ENCODE measurements at regions not wholly inside any gene's neighbourhood (a gene's known extent, or its start where the extent isn't known, plus 50 kb on each side); places are given as distances from the start of the nearest gene placed in this dataset.
"Not testable (repeated sequence)": the region's sequence is repeated elsewhere in the genome, so short reads cannot be mapped to it uniquely, and the experiment has no call there.

- ATAC-seq: no peak
- no peak overlapping the region for H3K4me3 Mint-ChIP-seq
- H3K4me1 Mint-ChIP-seq: peaks cover 18% of the 10 kb centered on the region
- peaks cover 31% of the 10 kb centered on the region for H3K27me3 Mint-ChIP-seq
- H3K27ac Mint-ChIP-seq: no peak overlapping the region
- H3K9me3 Mint-ChIP-seq: no peaks in the 10 kb centered on the region
- no peaks in the 10 kb centered on the region for H3K36me3 Mint-ChIP-seq
Measured at GRCh38 chr1:25117233-25117823, 115.0 kb downstream of the SYF2 start.

- H3K9me3 Mint-ChIP-seq: no peaks in the 10 kb centered on the region
- H3K27ac Mint-ChIP-seq: no peak overlapping the region
- peaks cover 31% of the 10 kb centered on the region for H3K27me3 Mint-ChIP-seq
- peaks cover 18% of the 10 kb centered on the region for H3K4me1 Mint-ChIP-seq
- no peak for ATAC-seq
- no peak overlapping the region for H3K4me3 Mint-ChIP-seq
- no peaks in the 10 kb centered on the region for H3K36me3 Mint-ChIP-seq
Measured at GRCh38 chr1:25116832-25117231, 115.5 kb downstream of the SYF2 start.

GRCh38 chr1:25116117-25116516, 116.2 kb downstream of the SYF2 start:
- not testable (repeated sequence) for H3K27ac Mint-ChIP-seq, H3K36me3 Mint-ChIP-seq, H3K9me3 Mint-ChIP-seq, ATAC-seq, H3K4me3 Mint-ChIP-seq
- H3K27me3 Mint-ChIP-seq: peaks cover 31% of the 10 kb centered on the region
- H3K4me1 Mint-ChIP-seq: peaks cover 18% of the 10 kb centered on the region

- peaks cover 10% of the 10 kb centered on the region for H3K4me1 Mint-ChIP-seq
- no peak for ATAC-seq
- peaks cover 31% of the 10 kb centered on the region for H3K27me3 Mint-ChIP-seq
- H3K4me3 Mint-ChIP-seq: no peak overlapping the region
- no peak overlapping the region for H3K27ac Mint-ChIP-seq
- H3K9me3 Mint-ChIP-seq: peaks cover 7% of the 10 kb centered on the region
- H3K36me3 Mint-ChIP-seq: peaks cover 2% of the 10 kb centered on the region
Measured at GRCh38 chr1:25113731-25114130, 118.6 kb downstream of the SYF2 start.

- no peak for ATAC-seq
- no peak overlapping the region for H3K27ac Mint-ChIP-seq
- peaks cover 5% of the 10 kb centered on the region for H3K4me1 Mint-ChIP-seq
- peaks cover 31% of the 10 kb centered on the region for H3K27me3 Mint-ChIP-seq
- peaks cover 11% of the 10 kb centered on the region for H3K9me3 Mint-ChIP-seq
- H3K36me3 Mint-ChIP-seq: peaks cover 8% of the 10 kb centered on the region
- H3K4me3 Mint-ChIP-seq: no peak overlapping the region
Measured at GRCh38 chr1:25113086-25113485, 119.2 kb downstream of the SYF2 start.

- peaks cover 29% of the 10 kb centered on the region for H3K27me3 Mint-ChIP-seq
- peaks cover 5% of the 10 kb centered on the region for H3K4me1 Mint-ChIP-seq
- no peak for ATAC-seq
- H3K27ac Mint-ChIP-seq: no peak overlapping the region
- H3K36me3 Mint-ChIP-seq: peaks cover 8% of the 10 kb centered on the region
- H3K9me3 Mint-ChIP-seq: peaks cover 11% of the 10 kb centered on the region
- no peak overlapping the region for H3K4me3 Mint-ChIP-seq
Measured at GRCh38 chr1:25112400-25112799, 119.9 kb downstream of the SYF2 start.

GRCh38 chr1:25111706-25112105, 120.6 kb downstream of the SYF2 start:
- H3K4me1 Mint-ChIP-seq: peaks cover 5% of the 10 kb centered on the region
- H3K36me3 Mint-ChIP-seq: peaks cover 8% of the 10 kb centered on the region
- no peak for ATAC-seq
- no peak overlapping the region for H3K4me3 Mint-ChIP-seq
- H3K9me3 Mint-ChIP-seq: peaks cover 11% of the 10 kb centered on the region
- H3K27ac Mint-ChIP-seq: no peak overlapping the region
- peaks cover 24% of the 10 kb centered on the region for H3K27me3 Mint-ChIP-seq

GRCh38 chr1:25110485-25110884, 121.8 kb downstream of the SYF2 start:
- Mint-ChIP-seq H3K9me3 (peaks cover 11% of the 10 kb centered on the region), H3K27ac (no peak overlapping the region), H3K27me3 (peaks cover 27% of the 10 kb centered on the region), H3K4me1 (peaks cover 5% of the 10 kb centered on the region), H3K36me3 (peaks cover 8% of the 10 kb centered on the region), H3K4me3 (no peak overlapping the region)
- peak; percentile 55 for ATAC-seq

- Mint-ChIP-seq H3K27ac (no peak overlapping the region), H3K36me3 (peaks cover 8% of the 10 kb centered on the region), H3K4me1 (peaks cover 5% of the 10 kb centered on the region), H3K9me3 (peaks cover 11% of the 10 kb centered on the region), H3K4me3 (no peak overlapping the region), H3K27me3 (peaks cover 27% of the 10 kb centered on the region)
- ATAC-seq: no peak
Measured at GRCh38 chr1:25110036-25110435, 122.3 kb downstream of the SYF2 start.

- Mint-ChIP-seq H3K36me3 (peaks cover 8% of the 10 kb centered on the region), H3K9me3 (peaks cover 11% of the 10 kb centered on the region), H3K27me3 (peaks cover 27% of the 10 kb centered on the region), H3K27ac (peak overlapping the region; percentile 48), H3K4me1 (peaks cover 5% of the 10 kb centered on the region), H3K4me3 (no peak overlapping the region)
- no peak for ATAC-seq
Measured at GRCh38 chr1:25109531-25109951, 122.8 kb downstream of the SYF2 start.

- ATAC-seq: no peak
Measured at GRCh38 chr1:25107643-25108010, 124.7 kb downstream of the SYF2 start.

GRCh38 chr1:25106976-25107642, 125.2 kb downstream of the SYF2 start:
- Mint-ChIP-seq H3K27ac (no peak overlapping the region), H3K27me3 (peaks cover 26% of the 10 kb centered on the region), H3K36me3 (peaks cover 8% of the 10 kb centered on the region), H3K4me1 (peaks cover 5% of the 10 kb centered on the region), H3K9me3 (peaks cover 11% of the 10 kb centered on the region), H3K4me3 (no peak overlapping the region)
- no peak for ATAC-seq

More at GRCh38 chr1:25107643-25108010, 124.7 kb downstream of the SYF2 start:
- Mint-ChIP-seq H3K27me3 (peaks cover 26% of the 10 kb centered on the region), H3K4me3 (no peak overlapping the region), H3K27ac (no peak overlapping the region), H3K9me3 (peaks cover 11% of the 10 kb centered on the region), H3K36me3 (peaks cover 8% of the 10 kb centered on the region), H3K4me1 (peaks cover 5% of the 10 kb centered on the region)

- Mint-ChIP-seq H3K9me3 (peaks cover 11% of the 10 kb centered on the region), H3K36me3 (peaks cover 8% of the 10 kb centered on the region), H3K27me3 (peaks cover 26% of the 10 kb centered on the region), H3K27ac (no peak overlapping the region), H3K4me3 (no peak overlapping the region), H3K4me1 (peaks cover 12% of the 10 kb centered on the region)
- peak; percentile 29 for ATAC-seq
Measured at GRCh38 chr1:25106352-25106751, 126.0 kb downstream of the SYF2 start.

GRCh38 chr1:25105836-25106235, 126.5 kb downstream of the SYF2 start:
- peaks cover 26% of the 10 kb centered on the region for H3K27me3 Mint-ChIP-seq
- peaks cover 8% of the 10 kb centered on the region for H3K36me3 Mint-ChIP-seq
- H3K27ac Mint-ChIP-seq: no peak overlapping the region
- ATAC-seq: no peak
- H3K4me1 Mint-ChIP-seq: peaks cover 17% of the 10 kb centered on the region
- peaks cover 11% of the 10 kb centered on the region for H3K9me3 Mint-ChIP-seq
- no peak overlapping the region for H3K4me3 Mint-ChIP-seq

GRCh38 chr1:25104932-25105561, 127.3 kb downstream of the SYF2 start:
- no peak for ATAC-seq
- peaks cover 26% of the 10 kb centered on the region for H3K27me3 Mint-ChIP-seq
- H3K9me3 Mint-ChIP-seq: peaks cover 11% of the 10 kb centered on the region
- peaks cover 8% of the 10 kb centered on the region for H3K36me3 Mint-ChIP-seq
- peaks cover 25% of the 10 kb centered on the region for H3K4me1 Mint-ChIP-seq
- H3K4me3 Mint-ChIP-seq: no peak overlapping the region
- H3K27ac Mint-ChIP-seq: no peak overlapping the region

Data from stimulated activated memory B cell treated with anti-CD40 and anti-IgM and Interleukin-4, amounts not matched to agents 10 μg/mL and 1 μg/mL and 100 μg/mL, for 72 hours (primary cell).